GM21737 (cell line): ENCODE measurements at regions not wholly inside any gene's neighbourhood (a gene's known extent, or its start where the extent isn't known, plus 50 kb on each side); places are given as distances from the start of the nearest gene placed in this dataset.

ENCODE experiments used
- ATAC-seq: cut with Tn5 transposase; IDR thresholded peaks from one replicate; pipeline ENCODE4 v1.9.1; 2021; ENCODE audit warnings: mild to moderate bottlenecking, moderate library complexity; ENCODE audit not compliant: unreplicated experiment

DNA sequence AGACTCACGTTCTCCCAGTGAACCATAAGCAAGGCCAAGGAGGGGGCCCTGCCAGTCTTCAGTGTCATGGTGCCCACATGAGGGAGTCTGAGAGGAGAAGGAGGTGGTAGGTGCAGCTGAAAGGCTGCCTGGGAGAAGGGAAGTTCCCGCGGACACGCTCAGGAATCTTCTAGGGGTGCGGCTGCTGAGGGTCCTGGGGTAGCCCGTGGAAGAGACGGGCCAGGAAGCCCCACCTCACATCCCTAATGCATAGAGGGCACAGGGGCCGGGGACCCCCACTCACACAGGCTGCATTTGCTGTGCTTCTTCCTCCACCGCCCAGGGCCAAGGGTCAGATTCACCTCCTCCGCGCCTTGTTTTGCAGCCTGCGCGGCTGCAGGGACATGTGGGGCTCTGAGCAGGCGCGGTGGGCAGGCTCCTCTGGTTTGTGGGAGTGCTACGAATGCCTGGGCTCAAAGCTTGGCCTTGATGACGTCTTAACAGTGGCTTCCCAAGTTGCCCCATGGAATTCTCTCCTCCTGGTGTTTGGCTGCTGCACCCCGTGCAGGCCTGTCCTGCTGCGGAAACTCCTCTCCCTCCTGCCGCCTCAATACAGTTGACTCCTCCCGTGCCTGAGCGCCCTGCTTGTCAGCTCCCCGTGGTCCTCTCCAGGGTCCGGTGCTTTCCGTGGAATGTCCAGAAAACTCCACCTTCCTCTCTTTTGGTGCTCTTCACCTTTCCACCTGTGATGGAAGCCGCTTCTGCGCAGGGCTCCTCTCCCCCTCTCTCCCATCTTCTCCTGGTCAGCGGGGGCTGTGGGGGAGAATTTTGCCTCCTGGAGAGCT is 95.7 kb downstream of the VAPA start:
- no peak for ATAC-seq

DNA sequence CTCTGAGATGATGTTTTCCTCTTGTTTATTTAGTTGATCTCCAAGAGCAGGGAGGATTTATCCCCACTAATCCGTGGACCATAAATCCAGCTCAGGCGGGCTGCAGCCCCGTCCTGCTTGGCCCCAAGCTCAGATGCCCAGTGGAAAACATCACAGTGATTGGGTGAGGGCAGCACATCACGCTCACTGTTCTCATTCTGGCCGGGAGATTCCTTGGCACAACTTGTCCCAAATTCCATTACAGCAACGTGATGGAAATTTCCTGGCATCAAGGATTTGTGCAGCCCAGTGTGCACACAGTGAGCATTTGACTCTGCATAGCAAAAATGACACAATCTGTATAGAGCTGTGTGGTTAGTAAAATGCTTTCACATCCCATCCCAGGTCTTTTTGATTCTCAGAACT is 96.8 kb downstream of the VAPA start:
- no peak for ATAC-seq

DNA sequence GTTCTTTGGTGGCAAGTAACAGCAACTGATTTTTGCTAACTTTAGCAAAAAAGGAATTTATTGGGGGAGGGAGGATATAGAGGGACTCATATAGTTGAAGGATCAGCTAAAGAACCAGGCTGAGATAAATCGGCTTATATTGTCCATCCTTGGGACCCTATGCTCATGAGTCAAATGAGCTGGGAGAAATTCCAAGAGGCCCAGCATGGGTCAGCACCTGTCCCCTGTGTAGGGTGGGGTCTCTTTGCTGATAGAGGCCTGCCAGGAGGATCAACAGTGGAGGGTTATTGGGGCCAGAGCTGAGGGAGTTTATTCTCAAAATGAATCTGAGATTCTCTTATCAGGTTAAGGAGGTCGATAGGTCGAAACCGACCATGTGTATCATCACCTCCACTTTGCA is 97.2 kb downstream of the VAPA start:
- no peak for ATAC-seq

DNA sequence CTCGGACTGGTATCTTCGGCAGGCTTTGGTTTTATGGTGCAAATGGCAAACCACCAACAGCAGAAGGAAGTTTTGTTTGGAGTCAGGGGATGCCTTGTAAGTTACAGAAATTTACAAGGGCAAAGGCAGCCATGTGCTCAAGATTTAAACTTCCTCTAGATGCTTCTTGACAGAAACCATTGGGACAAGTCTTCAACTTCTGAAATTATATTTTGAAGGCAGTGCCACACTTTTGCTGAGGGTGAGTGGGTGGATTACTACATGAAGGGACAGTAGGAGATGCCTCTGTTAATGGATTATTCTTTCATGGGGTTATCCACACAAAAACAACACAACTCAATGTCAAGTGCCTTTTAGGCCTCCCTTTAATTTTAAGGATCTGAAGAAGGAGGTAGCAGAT is 97.9 kb downstream of the VAPA start:
- ATAC-seq = no peak

DNA sequence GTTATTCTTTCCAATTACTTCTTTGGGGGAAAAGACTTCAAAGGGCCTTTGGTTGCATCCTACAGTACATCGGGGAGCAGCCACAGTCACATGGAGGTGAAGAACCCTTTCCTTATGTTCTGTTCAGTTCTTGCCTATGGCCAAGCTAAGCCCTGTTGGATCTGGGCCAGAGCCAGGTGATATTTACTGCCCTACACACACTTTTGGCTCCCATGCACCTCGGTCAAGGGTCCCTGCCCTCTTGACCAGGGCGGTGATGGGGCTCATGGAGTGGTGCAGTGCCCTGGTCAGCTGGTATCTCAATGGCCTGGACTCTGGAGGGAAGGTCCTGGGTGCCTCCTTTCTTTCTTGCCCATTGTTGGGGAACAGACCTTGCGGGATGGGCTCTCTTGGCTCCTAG is 98.7 kb downstream of the VAPA start:
- no peak for ATAC-seq

DNA sequence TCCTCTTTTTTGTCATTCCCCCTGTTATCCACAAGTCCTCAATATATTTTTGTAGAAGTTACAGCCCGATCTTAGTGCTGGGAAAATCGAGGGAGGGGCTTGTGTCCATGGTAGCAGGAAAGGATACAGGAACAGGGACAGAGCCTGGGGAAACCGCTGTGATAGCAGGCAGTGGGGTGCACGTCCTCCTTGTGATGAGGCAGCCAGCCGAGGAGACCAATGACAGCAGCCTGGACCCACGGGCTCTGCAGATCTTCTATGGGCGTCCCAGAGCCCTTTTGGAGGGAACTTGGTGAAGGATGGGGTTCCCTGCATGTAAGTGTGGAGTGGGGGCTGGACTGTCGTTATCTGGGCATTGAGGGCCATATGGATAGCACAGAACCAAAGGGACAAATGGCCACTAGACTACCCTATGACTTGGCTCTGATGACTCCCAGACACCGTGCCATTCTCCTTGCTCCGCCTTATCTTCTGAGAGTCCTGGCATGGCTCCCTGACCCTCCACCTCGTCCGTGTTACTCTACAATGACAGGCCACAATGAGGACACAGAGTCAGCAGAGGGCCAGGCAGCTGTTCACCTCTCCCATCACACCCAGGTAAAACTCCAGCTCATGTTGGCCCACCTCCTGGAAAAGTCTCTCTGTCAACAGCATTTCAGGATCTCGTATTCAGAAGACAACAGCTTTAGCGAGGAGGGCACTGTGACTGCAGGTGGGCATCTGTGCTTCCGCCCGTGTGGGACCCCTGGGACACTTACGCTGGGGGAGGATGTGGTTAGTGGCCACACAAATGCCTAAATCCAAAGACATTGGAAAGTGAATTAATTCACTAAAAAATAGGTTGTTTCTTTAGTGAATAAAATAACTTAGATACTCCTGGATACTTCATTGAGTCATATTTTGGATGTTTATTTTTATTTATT is 100.1 kb downstream of the VAPA start:
- ATAC-seq = no peak

DNA sequence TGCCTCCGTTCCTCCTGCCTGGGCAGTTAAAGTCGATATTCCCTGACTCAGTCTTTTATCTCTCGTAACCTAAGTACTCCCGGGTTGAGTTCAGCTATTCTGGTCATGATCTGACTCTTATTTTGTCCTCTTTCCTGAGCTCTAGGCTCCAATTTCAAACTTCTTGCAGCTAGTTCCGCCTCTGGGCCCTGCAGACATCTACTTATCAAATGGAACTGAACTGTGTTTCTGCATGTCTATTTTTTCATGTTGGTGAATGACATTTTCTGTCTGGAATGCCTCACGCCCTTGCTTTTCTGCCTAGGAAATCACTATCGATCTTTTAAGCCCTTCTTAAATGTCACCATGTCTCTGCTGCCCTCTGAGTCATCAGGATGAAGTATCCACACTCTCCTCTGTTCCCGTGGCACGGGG is 101.5 kb downstream of the VAPA start:
- ATAC-seq = no peak

DNA sequence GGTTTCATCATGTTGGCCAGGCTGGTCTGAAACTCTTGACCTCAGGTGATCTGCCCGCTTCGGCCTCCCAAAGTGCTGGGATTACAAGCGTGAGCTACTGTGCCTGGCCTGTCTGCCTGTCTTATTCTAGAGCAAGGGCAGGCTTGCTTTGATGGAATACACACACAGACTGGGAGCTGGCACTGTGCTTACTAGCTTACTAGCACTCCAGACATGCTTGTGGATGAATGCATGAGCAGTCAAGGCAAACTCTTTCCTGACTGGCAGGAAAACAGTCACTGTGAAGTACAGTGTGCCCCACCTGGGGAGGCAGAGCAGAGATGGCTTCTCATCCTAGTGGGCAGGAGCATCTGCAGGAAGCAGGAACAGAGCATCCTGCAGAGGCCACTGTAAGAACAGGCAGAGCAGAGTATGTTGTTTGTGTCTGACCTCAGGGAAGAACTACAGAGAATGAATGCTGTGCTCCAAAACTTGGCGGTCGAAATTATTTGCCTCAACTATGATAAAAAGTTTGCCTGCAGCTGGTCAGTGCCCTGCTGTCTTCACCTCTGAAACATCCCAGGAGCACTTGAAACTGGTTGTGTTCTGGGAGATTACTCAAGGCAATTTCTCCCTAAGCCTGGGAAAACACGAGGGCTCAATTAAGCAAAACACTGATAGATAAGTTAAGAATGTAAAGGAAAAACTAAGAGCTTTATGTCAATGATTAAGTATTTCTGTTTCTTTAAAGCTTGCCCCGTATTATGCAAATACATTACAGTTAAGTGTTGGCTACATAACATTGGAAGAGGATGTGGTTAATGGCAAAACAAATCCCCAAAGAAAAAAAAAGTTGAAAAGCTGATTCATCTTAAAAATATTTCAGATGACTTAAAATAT is 102.4 kb downstream of the VAPA start:
- ATAC-seq = no peak

DNA sequence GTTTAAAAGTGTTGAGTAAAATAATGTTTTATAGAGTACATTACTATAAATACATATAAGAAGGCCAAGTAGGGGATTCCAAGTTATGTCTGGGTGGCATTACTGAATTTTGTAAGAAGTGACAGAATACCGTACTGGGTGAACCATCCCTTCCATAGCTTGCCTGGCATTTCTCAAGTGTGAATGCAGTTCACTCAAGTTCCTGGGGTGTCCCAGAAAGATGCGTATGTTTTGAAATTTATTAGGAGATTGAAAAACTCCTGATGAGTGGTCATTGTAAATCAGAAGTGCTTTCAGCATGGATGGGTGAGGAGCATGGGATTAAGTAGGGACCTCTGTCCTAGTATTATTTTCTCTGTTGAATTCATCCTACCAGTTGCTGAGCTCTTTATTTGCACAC is 103.2 kb downstream of the VAPA start:
- ATAC-seq = no peak

DNA sequence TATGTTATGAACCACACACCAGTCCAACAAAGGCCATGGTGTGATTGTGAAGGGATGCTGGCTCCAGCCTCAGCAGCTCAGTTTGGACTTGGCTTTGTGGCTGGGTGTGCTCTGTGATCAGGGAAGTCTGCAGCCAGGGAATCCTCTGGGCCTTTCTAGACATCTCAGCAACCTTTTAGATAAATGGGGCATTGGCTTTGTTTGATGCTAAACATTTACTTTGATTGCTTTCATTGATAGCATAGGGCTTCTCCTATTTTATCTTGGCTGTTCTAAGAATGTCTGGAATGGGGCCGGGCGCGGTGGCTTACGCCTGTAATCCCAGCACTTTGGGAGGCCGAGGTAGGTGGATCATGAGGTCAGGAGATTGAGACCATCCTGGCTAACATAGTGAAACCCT is 104.5 kb downstream of the VAPA start:
- ATAC-seq = no peak

DNA sequence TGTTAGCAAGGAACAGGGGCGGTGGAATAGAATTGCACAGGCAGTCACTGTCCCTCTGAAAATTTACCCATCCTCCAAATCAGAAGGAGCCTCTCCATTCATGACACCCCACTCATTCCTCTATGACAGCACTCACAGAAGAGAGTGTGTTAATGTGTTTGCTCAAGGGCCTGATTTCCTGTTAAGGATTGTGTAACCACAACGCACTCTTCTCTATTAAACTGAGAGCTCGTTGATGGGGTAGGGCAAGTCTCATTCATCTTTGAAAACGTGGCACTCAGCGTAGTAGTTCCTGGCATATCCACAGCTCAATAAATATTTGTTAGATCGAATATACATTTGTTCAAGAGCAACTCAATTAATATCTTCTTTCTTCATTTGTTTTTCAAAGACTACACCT is 106.4 kb downstream of the VAPA start:
- ATAC-seq = no peak

DNA sequence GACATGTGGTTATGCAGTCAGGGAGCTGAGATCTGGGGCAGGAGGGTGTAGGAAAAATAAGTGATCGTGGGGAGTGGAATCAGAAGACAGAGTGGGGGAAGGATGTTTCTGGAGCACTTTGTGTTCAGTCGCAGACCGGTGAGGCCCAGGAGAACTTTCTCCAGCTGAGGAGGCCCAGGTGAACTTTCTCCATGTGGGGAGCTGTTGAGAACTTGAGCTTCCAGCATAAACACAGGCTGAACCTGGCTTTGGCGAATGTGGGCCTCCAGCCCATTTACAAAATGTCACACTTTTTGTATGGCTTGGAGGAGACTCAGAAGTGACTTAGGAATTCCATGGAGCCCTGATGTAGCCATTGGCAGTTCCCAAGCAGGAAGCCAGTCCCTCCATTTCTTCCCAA is 108.5 kb downstream of the VAPA start:
- no peak for ATAC-seq

DNA sequence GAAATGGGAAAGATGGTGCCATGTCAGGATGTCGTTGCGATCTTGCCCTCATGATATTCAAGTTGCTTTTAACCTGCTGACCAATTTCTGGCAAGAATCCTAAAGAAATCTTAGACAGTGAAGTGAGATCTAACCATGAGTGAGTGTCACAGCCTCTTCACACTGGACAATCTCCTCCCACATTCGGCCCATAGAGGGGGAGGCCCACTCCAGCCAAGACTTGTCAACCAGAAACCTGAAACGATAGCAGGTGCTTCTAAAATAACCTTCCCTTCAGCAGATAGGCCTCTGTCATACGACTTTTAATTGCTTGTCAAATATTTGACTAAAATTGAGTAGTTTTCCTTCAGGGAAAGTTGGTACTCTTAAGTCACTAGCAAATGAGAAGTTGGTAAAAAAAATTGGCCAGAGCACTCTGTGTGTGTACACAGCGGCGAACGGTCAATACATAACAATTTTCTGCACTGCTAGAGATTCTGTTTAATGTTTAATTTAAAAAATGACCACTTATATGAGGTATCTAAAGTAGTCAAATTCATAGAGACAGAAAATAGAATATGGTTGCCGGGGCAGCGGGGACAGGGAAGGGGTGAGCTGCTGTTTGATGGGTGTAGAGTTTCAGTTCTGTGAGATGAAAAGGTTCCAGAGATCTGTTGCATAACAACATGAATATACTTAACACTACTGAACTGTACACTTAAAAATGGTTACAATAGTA is 110.2 kb downstream of the VAPA start:
- no peak for ATAC-seq

DNA sequence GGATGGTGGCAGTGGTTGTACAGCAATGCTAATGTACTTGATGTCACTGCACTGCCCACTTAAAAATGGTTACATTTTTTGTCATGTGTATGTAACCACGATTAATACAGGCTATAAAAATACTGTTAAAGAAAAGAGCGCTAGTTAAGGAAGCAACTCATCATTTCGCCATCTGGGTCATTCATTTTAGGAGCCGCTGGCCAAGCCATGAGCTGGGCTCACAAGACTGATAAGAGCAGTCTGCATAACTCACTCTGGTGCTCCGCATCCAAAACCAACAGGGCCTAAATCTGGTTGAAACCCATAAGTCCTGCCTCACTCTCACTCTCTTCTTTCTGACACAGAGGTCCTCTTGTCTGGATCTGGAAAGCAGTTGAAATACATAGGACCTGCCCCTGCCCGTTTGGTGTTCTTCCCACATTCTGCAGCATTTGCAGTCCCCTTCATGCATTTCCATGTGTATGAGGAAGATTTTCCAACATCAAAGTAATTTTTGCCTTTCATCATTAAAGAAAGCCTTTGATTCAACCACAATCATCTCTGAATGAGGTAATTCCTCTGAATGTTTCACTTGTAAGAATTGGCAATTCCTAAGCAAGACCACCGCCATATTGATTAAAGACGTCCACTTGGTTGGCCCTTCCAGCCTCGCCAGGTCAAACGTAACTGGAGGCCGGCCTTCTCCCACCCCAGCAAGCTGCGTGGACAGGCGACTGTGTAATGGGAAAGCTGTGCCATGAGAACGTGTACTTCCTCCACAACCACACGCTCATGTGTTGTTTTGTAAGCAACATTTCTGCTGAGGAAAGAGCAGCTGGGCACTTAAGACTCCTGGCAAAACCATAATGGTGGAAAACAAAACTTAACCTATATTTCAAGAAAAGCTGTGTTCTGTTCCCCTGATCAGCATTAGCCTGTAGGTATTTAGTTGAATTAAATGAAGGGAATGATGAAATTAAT is 112.2 kb downstream of the VAPA start:
- ATAC-seq = no peak

DNA sequence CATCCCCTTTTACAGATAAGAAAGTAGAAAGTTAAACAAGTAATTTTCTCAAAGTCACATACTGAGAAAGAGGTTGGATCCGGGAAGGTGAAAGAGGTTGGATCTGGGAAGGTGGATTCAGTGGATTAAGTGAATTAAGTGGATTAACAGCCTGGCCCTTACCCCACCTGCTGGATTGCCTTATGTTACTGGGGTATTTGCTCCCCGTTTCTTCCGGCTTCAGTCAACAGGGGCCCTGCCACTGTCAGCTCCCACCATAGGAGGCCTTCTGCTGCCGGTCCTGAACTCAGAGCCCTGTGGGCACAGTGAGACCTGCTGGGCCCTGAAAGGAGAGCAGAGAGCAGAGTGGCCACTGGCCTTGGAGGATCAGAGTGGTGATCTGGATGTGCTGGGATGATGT is 113.2 kb downstream of the VAPA start:
- ATAC-seq = no peak

DNA sequence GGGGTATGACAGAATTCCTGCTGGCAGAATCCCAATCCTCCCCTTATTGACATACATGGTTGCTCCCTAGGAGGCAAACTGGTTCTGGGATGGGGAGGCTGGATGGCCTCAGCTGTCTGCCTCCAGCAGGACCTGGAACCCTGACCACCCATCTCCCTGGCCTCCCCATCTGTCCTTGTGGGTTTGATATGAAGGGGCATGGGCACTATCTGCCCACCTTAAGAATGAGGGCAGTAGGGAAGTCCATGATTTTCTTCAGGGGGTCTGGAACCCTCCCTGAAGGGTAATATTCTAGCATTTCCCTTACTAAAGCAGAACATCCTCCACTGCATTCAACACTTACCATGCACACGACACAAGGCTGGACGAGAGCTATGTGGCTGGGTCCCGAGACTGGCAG is 113.6 kb downstream of the VAPA start:
- no peak for ATAC-seq

DNA sequence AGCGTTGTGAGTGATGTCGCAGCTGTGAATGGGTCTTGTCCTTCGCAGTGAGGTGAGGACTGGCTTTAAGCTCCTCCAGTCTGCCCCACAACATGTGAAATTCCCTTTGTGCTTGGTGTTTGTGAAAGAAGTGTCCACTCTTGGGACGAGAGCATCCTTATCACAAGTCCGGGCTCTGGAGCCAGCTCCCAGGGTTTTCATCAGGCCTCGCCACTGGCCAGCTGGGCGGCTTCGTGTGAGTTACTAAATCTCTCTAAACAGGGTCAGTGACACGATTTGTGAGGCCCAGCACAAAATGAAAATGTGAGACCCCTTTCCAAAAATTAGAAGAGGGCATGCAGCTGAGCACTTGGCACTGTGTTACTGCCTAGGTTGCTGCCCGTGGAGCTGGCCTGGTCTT is 115.9 kb downstream of the VAPA start:
- no peak for ATAC-seq

DNA sequence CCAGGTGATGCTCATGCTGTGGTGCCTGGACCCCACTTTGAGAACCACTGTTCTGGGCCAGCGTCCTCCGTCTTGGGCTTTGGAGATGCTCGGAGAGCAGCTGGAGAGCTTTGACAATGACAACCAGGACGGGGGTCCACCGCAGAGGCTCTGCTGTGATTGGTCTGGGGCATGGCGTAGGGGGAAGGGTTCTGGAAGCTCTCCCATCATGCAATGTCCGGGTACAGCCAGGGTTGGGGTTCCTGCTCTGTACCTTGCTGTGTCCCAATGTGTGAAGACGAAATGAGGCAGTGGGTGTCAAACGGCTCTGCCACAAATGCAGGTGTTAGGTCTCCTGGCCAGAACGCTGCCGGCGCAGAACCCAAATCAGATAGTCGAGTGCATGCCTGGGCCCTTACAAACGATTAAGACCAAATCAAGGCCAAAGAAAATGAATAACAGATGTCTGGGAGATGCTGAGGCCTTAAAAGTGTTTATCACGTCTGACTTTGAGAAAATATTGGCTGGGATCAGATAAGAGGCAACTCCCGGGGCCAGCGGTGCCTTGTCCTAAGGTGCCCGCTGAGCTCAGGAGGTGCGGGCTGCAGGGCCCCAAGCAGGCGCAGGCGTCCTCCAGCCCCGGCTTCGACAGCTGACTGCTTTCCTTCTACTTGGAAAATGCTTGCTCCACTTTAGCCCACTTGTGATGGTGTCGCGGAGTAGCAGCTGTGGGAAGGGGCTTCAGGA is 117.2 kb downstream of the VAPA start:
- ATAC-seq = no peak
